ENCODE measurements at regions not wholly inside any gene's neighbourhood (a gene's known extent, or its start where the extent isn't known, plus 50 kb on each side); places are given as distances from the start of the nearest gene placed in this dataset.
A peak's percentile ranks its signal among the peaks of the same experiment; 100 is the strongest.

GRCh38 chr3:83513677-83514076 is 1445.1 kb upstream of the CADM2 start:
- no peak for DNase-seq (ENCODE audit: low read depth in 2 of 2)

GRCh38 chr3:83514130-83514914 is 1444.5 kb upstream of the CADM2 start:
- DNase-seq (ENCODE audit: low read depth in 2 of 2), result no peak

GRCh38 chr3:83515123-83515522 is 1443.7 kb upstream of the CADM2 start:
- no peak for DNase-seq (ENCODE audit: low read depth in 2 of 2)

GRCh38 chr3:83523470-83524073 is 1435.2 kb upstream of the CADM2 start:
- peak; percentile 54 to 72 for DNase-seq (ENCODE audit: low read depth in 2 of 2)

- DNase-seq (ENCODE audit: low read depth in 2 of 2), result no peak
These were observed 1433.9 kb upstream of the CADM2 start for GRCh38 chr3:83524901-83525300.

GRCh38 chr3:83559082-83559481 is 1399.7 kb upstream of the CADM2 start:
- no peak for DNase-seq (ENCODE audit: low read depth in 2 of 2)

GRCh38 chr3:83567935-83568334 is 1390.9 kb upstream of the CADM2 start:
- DNase-seq (ENCODE audit: low read depth in 2 of 2), result no peak

- DNase-seq (ENCODE audit: low read depth in 2 of 2), result no peak
These were observed 1377.2 kb upstream of the CADM2 start for GRCh38 chr3:83581546-83581945.

- DNase-seq (ENCODE audit: low read depth in 2 of 2), result no peak
These were observed 1357.1 kb upstream of the CADM2 start for GRCh38 chr3:83601704-83602103.

GRCh38 chr3:83622526-83622925 is 1336.3 kb upstream of the CADM2 start:
- no peak for DNase-seq (ENCODE audit: low read depth in 2 of 2)

GRCh38 chr3:83625261-83625660 is 1333.5 kb upstream of the CADM2 start:
- DNase-seq (ENCODE audit: low read depth in 2 of 2), result no peak

- no peak for DNase-seq (ENCODE audit: low read depth in 2 of 2)
These were observed 1330.3 kb upstream of the CADM2 start for GRCh38 chr3:83628471-83628870.

GRCh38 chr3:83632526-83632925 is 1326.3 kb upstream of the CADM2 start:
- DNase-seq (ENCODE audit: low read depth in 2 of 2), result no peak

GRCh38 chr3:83633758-83634157 is 1325.0 kb upstream of the CADM2 start:
- DNase-seq (ENCODE audit: low read depth in 2 of 2), result no peak

- DNase-seq (ENCODE audit: low read depth in 2 of 2), result no peak
These were observed 1309.1 kb upstream of the CADM2 start for GRCh38 chr3:83649692-83650091.

GRCh38 chr3:83655083-83655482 is 1303.7 kb upstream of the CADM2 start:
- no peak for DNase-seq (ENCODE audit: low read depth in 2 of 2)

- no peak for DNase-seq (ENCODE audit: low read depth in 2 of 2)
These were observed 1296.3 kb upstream of the CADM2 start for GRCh38 chr3:83662381-83662960.

GRCh38 chr3:83670416-83670815 is 1288.4 kb upstream of the CADM2 start:
- no peak for DNase-seq (ENCODE audit: low read depth in 2 of 2)

- no peak for DNase-seq (ENCODE audit: low read depth in 2 of 2)
These were observed 1274.7 kb upstream of the CADM2 start for GRCh38 chr3:83683937-83684598.

GRCh38 chr3:83706669-83707068 is 1252.1 kb upstream of the CADM2 start:
- DNase-seq (ENCODE audit: low read depth in 2 of 2), result no peak

- DNase-seq (ENCODE audit: low read depth in 2 of 2), result no peak
These were observed 1243.5 kb upstream of the CADM2 start for GRCh38 chr3:83715307-83715706.

- no peak for DNase-seq (ENCODE audit: low read depth in 2 of 2)
These were observed 1229.2 kb upstream of the CADM2 start for GRCh38 chr3:83729576-83729975.
